Stimulated activated CD8-positive, alpha-beta memory T cell treated with anti-CD3 and anti-CD28 coated beads, Interleukin-4, amount 100 ng/mL, for 48 hours (primary cell): ENCODE measurements at regions not wholly inside any gene's neighbourhood (a gene's known extent, or its start where the extent isn't known, plus 50 kb on each side); places are given as distances from the start of the nearest gene placed in this dataset.

ENCODE experiments used
- DNase-seq: peaks from one replicate; pipeline ENCODE4 v3.0.0-alpha.2; 2020

DNA sequence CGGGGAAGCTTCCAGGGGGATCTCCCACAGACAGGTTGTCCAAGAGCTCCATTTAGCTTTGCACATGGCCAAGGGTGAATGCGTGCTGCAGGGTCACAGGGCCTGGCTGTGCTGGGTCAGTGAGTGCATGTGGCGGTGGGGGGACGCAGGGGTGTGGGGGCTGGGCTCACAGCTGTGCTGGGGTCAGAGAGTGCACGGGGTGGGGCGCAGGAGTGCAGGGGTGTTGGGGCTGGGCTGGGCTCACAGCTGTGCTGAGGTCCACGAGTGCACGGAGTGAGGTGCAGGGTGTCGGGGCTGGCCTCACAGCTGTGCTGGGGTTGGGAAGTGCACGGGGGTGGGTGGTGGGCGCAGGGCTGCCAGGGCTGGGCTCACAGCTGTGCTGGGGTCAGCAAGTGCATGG lies 557.7 kb downstream of the BRD1 start:
- no peak for DNase-seq

- no peak for DNase-seq
These were observed 558.3 kb downstream of the BRD1 start for GRCh38 chr22:49269371-49269770.

GRCh38 chr22:49268924-49269323 lies 558.7 kb downstream of the BRD1 start:
- no peak for DNase-seq

- no peak for DNase-seq
These were observed 559.7 kb downstream of the BRD1 start for GRCh38 chr22:49267996-49268395.

- DNase-seq: no peak
These were observed 560.8 kb downstream of the BRD1 start for GRCh38 chr22:49266561-49267519.

DNA sequence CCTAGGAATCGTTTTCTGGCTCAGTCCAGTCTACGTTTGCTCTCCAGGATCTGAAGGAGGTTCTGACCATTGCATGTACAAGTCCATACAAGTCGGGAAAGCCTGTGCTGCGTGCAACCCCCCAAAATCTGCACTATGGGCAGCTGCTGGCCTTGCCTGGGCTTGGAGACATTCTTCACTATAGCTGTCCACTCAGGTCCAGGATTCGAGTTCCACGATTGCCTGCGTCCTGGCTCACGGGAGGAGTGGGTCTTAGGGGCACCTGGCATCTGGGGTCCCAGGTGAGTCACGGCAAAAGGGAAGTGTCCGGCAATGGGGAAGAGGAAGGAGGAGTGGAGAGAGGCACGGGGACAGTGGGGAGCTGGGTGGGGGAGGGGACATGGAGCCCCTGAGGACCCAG lies 563.0 kb downstream of the BRD1 start:
- DNase-seq: no peak

DNA sequence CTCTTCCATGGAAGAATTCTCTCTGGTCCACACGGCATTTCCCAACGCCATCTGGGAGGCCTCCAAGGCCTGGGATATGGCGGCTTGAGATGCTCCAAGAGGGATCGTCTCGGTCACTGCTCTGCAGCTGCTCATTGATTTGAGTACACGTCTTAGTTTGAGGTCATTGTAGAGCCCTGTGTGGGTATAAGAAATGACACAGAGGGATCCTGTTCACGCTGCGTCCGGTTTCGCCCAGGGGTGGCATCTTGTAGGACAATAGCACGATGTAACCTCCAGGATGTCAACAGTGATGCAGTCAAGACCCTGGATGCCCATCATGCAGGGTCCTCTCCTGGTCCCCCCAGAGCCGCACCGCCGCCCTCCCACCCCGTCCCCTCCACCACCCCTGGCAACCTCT lies 564.6 kb downstream of the BRD1 start:
- no peak for DNase-seq

GRCh38 chr22:49262167-49262566 lies 565.5 kb downstream of the BRD1 start:
- no peak for DNase-seq

DNA sequence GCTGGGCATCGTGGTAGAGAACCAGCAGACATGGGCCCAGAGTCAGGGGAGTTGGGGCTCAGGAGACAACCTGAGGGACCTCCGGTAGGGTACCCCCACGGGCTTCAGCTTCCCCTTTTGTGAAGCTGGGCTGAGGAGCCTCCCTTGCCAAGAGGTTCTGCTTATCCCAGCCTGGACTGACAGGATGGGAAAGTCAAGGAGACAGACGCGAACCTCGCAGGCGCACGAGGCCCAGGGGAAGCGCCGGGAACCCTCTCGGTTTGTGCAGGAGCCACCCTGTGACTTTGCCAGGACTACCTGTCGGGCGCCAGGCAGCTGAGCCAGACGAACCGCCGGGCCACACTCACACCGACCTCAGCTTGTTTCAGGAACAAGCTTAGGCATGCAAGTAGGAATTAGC lies 566.1 kb downstream of the BRD1 start:
- no peak for DNase-seq

GRCh38 chr22:49260681-49261580 lies 566.7 kb downstream of the BRD1 start:
- no peak for DNase-seq

DNA sequence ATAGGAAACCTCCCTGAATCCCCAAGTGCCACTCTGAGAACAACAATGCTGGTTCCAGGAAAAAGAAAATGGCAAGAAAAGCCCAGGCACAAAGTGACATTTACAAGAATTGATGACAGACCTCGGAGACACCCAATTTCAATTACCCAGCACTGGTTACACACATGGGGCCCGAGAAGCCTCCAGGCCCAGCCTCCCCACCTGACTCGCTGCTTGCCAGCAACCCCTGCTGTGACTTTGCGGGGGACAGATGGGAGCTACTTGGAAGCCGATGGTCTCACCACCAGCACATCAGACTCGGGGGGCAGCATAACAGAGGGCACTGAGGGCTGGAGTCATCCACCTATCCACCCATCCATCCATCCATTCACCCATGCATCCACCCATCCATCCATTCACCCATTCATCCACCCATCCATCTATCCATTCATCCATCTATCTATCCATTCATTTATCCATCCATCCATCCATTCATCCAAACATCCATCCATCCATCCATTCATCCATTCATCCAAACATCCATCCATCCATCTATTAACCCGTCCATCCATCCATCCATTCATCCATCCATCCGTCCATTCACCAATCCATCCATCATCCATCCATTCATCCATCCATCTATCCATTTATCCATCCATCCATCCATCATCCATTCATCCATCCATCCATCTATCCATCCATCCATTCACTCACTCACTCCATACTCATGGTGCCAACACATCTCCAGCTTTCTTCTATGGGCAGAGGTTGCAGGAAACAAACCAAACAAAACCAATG lies 567.6 kb downstream of the BRD1 start:
- no peak for DNase-seq

GRCh38 chr22:49258107-49259010 lies 569.3 kb downstream of the BRD1 start:
- no peak for DNase-seq

DNA sequence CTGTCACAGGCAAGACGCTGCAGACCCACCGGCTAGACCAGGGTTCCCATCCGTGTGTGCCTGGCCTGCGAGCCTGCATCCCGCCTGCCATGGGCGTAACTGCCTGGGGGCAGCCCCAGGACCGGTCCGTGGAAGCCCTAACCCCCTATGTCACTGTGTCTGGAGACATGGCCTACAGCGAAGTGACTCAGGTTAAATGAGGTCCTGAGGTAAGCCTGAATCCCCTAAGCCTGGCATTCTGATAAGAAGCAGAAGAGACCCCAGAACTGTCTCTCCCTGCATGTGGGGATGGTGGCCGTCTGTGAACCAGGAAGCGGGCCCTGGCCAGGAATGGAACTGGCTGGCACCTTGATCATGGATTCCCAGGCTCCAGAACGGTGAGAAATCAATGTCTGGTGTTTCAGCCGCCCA lies 570.1 kb downstream of the BRD1 start:
- DNase-seq: no peak

GRCh38 chr22:49255741-49256318 lies 571.8 kb downstream of the BRD1 start:
- DNase-seq: no peak

GRCh38 chr22:49255154-49255553 lies 572.5 kb downstream of the BRD1 start:
- no peak for DNase-seq

- no peak for DNase-seq
These were observed 574.0 kb downstream of the BRD1 start for GRCh38 chr22:49253656-49254055.

DNA sequence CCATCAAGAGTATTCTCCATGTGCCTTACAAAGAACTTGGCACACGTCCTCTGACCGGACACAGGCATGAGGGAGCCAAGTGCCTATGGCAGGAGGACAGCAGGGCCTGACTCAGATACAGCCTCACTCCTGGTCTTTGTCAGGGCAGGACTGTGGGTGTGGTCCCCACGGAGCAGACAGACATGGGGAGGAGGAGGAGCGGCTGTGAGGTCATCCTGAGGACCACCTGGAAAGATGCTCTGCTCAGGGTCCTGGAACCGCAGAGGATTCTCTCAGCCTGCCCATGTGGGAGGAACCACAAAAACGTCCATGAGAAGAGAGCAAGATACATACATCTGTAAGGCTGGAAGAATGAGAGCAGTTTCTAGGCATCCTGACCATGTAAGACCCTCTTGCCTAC lies 576.3 kb downstream of the BRD1 start:
- no peak for DNase-seq

GRCh38 chr22:49247194-49247924 lies 580.3 kb downstream of the BRD1 start:
- DNase-seq: no peak

DNA sequence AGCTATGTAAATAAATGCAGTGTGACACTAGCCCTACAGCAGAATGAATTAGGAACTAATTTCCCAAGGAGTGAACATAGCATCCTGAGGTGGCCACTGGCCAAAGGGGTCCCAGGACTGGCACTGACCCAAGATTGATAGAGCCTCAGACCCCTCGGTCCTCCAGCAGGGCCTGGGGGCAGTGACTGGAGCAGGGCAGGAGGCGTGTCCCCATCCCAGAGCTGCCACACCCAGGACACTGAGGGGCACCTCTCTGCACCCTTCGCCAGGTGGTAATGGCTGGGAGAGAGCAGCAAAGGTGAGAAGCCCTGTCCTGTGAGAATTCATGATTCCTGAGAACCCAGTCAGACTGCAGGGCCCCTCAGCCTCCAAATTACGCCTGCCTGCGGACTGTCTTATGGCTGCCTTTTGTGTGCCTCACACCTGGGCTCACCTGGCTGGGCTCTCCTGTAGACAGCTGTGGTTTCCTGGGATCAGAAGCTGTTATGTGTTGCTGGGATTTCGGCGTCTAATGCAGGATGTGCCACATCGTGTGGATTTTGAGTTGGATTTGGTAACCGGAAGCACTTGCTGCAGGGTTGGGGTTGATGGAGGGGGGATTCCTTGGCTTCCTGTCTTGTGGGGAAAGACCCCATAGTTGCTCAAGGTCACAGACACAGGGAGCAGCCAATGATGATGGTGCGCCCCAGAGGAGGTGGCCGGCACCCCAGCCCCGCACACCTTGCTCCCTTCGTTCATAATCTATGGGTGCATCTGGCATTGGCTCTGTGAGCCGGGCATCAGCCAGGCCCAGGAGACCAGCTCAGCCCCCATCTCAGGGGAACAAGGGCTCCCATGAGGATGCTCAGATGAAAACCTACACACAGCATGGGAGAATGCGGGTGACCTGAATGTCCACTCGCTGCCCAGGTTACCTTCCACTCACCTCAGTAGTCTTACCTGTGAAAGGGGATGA lies 582.9 kb downstream of the BRD1 start:
- no peak for DNase-seq

DNA sequence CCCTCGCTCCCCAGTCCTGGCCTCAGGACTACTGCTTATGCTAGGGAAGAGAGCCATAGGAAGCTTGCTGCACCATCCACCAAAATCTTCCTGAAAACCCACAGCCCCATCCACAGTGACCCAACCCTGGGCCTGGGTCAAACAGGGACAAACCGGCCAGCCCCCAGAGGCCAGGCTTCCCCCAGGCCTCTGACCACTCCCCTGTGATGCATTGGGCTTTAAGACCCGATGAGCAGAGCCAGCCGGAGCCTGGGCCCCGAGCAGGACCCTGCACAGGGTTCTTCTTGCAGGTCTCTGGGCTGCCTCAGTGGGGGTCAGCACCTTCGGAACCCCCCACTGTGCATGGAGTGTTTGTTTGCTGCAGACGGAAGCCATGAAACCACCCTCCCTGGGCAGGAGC lies 583.7 kb downstream of the BRD1 start:
- DNase-seq: no peak
